T follicular helper cell (primary cell): ENCODE measurements at regions not wholly inside any gene's neighbourhood (a gene's known extent, or its start where the extent isn't known, plus 50 kb on each side); places are given as distances from the start of the nearest gene placed in this dataset.
"Not testable (repeated sequence)": the region's sequence is repeated elsewhere in the genome, so short reads cannot be mapped to it uniquely, and the experiment has no call there.

Source experiments
- DNase-seq: peaks from one replicate; pipeline ENCODE4 v3.0.0-alpha.2; 2020; ENCODE audit warnings: low read depth

DNA sequence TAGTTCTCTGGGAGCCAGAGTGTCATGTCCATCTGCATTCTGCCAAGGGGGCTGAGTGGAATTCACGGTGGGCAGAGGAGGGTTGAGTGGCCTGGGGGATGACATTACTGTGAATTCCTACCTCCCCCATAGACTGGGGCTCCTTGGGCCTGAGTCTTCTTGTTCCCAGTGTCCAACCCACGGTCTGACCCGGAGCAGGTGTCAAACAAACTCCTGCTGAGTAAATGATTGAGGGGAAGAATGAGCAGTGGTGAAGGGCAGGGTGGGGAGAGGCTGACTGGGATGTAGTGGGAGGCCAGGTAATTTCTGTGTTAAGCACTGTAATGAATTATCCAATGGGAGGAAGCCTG is 597.6 kb downstream of the MATN1 start:
- no peak for DNase-seq

DNA sequence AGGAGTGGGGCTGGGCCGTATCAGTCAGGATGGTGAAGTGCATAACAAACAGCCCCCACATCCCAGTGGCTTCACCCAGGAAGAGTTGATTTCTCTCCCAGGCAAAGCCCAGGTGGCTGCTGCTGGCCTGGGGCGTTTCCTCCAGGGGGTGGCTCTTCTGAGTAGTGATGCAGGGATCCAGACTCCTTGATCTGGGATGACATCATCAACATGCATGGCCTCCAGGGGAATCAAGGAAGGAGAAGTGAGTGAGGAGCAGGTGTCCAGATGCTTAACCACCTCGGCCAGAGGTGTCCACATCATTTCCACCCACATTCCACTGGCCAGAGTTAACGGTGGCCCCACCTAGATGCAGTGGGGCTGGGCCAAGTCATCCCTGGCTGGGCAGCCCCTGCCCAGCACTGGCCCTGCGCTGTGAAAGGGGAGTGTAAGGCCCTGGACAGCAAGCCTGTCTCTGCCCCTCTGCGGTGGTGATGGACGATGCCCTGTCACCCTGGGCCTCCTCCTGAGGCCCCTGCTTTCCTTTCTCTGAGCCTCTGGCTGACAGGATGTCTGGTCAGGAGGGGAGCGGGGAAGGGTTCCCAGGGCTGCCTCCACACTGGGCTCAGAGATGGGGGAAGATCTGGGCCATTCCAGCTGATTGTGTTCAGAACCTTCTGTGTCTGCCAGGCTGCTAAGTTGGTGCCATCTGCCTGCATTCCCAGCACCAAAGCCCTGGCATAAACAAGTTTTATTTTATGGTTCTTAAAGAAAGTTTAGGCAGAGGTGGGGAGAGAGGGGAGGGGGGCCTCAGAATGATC is 598.2 kb downstream of the MATN1 start:
- DNase-seq, result no peak

DNA sequence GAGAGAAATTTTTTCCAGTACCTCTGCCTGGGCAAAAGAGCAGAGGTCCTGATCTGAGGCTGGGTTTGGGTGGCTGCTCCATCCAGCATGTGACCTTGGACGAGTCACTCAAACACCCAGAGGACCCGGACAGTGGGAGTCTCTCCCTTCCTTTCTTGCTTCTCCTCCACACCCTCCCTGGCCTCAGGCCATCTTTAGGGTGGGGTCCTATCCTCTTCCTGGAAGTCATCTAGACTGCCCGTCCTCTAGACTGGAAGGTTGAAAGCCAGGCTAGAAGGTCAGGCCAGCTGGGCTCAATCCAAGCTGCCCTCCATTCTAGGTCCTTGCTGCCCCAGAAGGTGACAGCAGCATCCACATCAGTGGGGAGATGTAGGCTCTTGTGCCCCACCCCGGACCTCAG is 599.5 kb downstream of the MATN1 start:
- DNase-seq, result no peak

DNA sequence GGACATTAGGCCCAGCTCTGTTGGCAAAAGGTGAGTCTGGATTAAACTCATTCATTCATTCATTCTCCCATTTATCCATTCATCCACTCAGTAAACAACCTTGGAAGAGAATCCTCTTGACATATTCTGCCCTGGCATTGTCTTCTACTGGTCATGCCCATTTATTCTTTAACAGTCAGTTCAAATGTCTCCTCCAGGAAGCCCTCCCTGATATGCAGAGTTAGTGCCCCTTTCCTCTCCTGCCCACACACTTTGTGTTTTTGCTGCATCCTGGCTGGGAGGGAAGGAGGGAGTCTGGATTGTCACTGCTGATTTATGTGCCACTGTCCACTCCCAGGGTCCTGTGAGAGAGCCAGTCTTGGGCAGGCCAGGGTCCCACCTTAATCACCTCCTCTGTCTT is 600.3 kb downstream of the MATN1 start:
- DNase-seq, result no peak

DNA sequence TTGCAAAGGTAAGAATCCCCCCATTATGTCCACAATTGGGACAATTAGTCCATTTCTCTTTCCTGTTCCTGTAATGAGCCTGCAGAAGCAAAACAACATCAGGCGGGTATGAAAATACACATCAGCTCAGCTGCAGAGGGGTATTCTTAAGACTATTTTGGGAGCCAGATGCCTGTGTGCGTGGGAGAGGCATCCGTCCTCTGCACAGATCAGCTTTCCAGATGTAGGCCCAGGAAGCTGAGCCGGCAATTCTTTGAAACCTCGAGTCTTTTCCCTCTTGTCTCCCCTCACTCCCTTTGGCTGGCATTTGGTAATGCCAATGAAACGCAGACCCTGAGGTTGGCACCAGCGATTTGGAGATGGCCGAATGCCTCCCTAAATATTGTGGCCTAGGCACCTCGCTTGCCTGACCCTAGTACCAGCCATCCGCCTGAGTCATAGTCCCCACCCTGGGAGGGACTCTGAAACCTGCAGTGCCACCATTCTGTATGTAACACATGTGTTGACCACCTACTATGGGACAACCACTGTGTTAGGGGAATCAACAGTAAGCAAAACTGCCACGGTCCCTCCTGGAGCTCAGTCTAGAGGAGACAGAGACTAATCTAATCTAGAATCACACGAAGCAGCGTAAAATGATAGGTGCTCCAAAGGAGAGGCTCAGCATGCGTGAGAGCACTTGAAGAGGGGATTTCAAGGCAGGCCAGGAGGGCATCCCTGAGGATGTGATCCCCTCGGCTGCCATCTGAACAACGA is 603.0 kb downstream of the MATN1 start:
- DNase-seq, result no peak

DNA sequence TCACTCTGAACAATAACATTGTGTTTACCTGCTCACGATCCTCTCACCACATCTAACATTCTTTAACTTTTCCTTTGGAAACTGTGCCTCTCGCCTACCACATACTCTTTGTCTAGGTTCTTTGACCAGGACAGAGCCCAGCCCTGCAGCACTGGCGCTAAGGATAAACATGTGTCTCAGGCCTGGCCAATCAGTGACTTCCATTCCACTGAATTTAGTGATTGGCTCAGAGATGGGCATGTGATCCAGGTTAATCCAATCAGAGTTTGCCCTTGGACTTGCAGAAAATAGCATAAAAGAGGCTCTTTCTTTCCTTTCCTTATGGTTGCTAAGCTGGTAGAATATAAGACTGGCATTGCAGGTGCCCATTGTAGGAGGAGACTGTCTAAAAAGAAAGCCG is 605.7 kb downstream of the MATN1 start:
- no peak for DNase-seq

DNA sequence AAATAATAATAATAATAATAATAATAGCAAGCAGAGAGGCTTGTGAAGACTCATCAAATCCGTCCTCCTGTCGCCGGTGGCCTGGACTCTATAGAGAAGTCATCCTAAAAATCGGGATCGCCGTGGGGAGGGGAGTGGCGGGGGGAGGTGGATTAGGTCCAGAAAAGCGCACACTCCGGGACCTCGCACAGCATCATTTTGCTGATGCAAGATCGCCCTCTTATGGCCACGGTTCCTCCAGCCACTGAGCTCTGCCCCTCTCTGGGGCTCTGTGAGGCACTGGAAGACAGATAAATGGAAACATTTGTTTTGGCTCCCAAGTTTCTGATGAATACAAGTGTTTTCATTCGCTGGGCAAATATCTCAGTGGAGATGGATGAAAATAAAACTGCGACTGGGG is 612.0 kb downstream of the MATN1 start:
- no peak for DNase-seq

DNA sequence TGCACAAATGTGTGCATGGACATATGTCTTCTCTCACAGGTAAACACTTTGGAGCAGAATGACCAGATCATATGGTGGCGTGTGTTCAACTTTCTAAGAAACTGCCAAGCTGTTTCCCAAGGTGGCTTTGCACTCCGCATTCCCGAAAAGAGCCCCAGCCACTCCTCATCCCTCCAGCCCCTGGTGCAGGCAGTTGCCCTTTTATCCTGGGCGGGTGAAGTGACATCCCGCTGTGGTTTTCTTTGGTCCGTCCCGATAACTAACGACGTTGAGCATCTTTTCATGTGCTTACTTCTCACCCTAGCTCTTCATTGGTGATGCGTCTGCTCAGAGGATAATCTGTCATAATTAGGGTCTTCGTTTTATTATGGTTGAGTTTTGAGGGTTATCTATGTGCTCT is 612.5 kb downstream of the MATN1 start:
- no peak for DNase-seq

DNA sequence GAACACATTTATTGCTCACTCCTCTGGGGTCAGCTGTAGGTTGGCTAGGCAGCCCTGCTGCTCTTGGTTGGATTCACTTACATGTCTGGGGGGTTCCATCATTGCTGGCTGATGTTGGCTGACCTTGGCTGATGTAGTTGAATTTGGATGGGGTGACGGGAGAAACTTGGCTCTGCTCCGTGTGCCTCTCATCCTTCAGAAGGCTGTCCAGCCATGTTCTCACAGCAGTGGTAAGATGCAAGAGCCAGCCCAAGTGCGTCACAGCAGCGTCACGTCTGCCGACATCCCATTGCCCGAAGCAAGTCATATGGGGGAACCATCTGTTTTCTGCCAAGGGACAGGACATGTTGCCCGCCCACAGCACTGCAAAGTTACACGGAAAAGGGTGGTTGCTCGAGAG is 613.5 kb downstream of the MATN1 start:
- no peak for DNase-seq

DNA sequence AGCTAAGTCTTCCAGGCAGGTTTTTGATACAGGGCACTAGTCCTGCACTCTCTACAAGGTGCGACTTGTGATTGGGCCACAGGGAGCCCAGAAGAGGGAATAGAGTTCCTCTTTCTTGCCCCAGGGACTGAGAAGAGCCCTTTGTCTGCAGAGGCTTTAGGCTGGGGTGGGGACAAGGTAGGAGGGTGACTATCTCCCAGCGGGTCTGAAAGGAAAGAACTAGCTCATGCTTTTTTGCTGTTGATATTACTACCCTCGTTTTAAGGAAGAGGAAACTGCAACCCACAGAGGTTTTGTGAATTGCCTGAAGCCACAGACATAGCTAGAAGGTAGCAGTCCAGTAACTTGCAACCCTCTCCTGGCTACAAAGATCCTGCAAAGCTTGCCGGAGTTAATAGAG is 615.2 kb downstream of the MATN1 start:
- DNase-seq, result no peak

DNA sequence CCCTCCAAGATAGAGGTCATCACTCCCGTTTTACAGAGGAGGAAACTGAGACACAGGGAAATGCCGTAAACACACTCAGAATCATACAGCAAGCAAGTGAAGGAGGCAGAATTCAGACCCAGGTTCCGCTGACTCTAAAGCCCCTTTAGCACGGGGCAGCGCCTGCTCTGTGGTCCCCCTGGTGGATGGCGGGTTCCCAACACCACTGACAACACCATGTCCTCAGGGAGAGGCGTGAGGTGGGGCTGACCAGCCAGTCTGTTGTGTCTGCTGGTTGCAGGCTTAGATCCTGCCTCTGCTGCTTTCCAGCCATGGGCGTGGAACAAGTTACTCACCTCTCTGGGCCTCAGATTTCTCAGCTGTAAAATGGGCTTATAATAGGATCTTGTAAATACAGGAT is 617.3 kb downstream of the MATN1 start:
- DNase-seq, result no peak

DNA sequence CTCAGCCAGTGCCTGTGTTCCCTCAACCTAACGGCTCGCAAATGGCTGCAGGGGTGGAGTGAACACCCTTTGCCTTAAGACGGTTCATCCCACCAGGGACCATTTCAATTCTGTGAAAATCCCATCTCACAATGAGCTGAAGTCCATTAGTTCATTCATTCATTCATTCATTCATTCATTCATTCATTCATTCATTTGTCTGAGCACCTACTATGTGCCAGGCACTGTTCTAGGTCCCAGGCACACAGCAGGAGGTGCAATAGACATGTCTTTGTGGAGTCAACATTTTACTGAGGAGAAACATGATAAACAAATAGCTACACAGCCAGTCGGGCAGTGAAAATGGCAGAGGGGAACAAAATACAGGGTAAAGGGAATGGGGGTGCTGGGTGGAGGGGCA is 618.8 kb downstream of the MATN1 start:
- DNase-seq, result no peak

DNA sequence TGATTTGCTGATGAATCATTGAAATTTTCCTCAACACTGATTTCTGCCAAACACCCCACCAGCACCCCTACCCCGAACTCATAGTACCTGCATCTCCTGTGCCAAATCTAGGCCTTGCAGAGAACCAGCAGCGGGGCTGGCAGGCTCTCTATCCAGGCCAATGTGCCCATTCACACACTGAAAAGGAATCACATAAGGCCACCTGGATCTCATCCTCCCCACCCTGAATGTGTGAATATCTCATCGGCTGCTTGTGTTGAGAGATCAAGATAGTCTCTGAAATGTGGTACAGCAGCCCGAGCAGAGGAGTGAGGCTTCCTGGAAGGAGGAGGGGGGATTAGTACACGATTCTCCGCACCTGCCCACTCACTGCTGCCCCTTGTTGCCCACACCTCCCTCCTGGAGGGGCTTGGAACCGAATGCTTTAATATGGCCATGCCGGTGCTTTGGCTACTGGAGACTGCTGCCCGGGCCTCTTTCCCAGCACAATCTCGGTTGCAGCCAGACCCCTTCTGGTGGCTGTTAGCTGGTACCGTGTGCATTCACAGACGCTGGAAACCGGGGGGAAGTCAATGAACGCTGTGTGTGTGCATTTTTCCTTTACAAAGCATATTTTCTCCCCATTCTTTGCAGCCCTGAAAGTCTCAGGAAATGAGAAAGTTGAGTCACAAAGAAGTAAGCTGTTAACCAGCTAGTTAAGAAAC is 619.5 kb downstream of the MATN1 start:
- no peak for DNase-seq

DNA sequence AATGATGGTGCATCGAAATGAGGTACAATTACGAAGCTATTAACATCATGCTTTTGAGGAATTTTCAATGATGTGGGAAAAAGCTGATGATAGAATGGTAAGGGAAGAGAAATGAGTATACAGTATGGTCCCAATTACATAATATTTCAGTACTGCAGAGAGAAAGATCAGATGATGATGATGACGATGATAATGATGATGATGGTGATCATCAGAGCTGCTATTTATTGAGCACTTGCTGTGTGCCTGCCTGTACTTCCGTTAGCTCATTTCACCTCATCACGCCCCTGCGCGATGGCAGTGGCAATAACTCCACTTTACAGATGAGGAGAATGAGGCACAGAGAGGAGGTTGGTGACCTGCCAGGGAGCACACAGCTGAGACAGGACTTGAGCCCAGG is 620.8 kb downstream of the MATN1 start:
- DNase-seq, result no peak

DNA sequence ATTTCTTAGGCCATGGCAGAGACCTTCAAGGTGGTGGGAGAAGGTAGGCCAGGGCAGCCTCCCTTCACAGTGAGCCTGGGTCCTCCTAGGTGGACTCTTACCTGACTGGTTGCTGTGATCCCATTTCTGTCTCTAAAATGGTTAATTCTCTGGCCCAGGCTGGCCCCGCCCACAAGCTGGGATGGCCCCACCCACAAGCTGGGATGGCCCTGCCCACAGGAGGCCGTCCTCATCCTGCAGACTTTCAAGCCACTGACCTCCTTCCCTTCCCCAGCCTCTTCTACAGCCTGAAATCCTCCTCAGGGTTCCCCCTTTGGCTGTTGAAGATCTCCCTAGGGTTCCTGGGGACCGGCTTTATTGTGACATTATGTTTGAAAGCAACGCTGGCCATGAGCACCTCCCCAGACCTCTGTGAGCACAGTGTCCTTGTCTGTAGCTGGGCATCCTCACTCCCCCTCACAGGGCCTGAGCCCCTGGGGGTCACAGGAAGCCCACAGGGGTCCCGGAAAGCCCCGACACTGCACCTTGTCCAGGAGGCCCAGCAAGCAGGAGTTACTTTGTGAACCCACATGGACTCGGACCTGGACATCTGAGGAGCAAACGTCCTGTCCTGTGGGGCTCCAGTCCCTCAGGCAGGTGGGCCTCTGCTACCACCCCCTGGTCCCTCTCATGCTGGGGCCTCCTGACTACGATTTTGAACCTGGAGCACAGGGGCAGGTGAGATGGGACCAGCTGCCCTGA is 621.7 kb downstream of the MATN1 start:
- DNase-seq, result no peak

DNA sequence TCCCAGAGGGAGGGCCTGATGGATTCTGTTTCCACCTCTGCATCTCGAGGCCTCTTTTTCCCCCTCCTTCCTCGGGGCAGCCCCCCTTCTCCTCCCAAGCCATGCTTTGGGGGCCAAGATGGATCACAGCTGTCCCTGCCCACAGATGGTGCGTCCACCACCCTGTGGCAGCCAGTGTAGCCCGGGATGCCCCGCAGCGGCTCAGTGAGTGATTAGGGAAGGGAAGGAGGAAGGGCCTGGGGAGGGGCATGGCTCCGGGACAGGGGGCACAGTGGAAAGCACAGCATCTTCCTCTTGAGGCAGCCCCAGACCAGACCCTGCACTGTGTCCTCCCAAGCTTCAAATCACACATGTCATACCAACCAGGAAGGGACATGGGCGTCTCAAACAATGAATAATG is 622.4 kb downstream of the MATN1 start:
- DNase-seq, result no peak

DNA sequence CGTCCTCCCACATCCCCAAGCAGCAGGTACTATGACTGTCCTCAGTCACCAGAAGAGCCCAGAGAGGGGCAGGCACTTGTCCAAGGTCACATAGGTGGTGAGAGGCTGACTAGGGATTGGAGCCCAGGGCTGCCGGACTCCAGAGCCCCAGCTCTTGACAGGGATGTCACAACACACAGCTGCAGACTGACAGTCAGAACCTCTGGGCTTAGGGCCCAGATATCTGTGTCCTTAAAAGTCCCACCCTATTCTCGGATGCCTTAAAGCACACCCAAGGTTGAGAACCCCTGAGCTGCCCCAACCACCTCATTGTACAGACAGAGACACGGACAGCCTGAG is 622.9 kb downstream of the MATN1 start:
- DNase-seq, result no peak

DNA sequence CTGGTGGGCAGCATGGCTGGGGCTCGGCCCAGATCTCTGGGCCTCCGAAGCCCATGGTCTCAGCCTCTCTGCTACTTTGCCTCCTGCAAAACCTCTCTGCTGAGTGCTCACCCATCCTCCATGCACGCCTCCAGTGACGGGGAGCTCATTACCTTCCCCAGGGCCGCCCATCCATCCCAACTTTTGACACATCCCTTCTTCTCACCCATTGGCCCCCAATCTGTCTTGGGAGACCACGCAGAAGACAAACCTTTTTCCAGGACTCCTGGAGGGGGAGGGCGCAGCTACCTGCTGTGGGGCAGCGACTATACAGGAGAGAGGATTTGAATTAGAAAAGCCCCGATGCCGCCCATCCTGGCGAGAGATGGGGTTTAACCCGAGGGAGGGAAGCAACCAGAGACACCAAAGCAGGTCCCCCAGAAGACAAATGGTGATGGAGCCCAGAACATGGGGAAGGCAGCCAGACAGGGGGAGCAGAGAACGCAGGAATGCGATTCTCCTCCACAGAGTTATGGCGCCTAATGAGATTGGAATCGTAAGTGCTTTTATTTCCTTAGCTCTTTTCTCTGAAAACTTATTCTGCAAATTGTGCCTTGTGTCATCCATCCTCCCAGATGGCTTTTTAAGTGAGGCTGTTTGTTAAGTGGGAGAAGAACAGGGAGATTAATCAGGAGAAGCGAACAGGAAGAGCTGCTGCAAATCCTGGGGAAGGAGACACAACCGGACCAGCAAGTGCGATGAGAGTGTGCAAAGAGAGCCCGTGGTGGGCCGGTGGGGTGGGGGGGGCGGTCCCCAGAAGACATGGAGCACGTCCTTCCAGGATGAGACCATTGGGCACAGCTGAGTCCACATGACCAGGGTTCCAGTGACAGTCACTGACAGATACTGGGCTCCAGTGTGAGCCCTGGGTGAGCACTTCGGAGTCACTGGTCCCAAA is 623.5 kb downstream of the MATN1 start:
- no peak for DNase-seq

DNA sequence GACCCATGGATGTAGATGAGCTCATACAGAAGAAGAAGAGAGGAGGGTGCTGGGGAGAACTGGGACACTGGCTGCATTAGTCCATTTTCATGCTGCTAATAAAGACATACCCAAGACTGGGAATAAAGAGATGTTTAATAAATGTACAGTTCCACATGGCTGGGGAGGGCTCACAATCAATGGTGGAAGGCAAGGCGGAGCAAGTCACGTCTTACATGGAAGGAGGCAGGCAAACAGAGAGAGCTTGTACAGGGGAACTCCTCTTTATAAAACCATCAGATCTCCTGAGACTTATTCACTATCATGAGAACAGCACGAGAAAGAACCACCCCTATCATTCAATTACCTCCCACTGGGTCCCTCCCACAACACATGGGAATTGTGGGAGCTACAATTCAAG is 625.5 kb downstream of the MATN1 start:
- DNase-seq, result not testable (repeated sequence)

DNA sequence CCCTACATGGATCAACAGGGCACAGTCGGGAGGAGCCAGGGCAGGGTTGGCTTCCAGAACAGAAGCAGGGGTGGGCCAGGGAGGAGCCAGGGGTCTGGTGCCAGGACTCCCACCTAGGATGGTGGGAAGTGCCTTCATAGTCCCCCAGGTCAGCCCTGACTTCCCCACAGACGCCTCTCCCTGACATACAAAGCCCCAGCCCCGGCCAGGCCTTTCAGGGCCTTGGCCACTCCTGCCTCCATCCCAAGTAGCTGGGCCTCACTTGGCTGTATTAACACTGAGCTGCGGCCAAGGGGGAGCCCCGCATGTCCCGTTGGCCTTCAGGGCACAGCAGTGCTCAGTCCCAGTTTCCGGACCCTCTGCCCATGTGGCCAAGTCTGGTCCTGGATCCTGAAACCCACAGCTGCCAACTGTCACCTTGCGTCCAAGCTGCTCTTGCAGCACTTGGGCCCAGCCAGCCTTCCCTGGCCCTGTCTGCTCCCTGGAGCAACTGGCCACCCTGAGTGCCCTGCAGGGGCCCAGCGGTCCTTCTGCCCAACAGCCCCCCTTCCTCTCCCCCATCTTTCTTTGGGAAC is 627.8 kb downstream of the MATN1 start:
- no peak for DNase-seq

DNA sequence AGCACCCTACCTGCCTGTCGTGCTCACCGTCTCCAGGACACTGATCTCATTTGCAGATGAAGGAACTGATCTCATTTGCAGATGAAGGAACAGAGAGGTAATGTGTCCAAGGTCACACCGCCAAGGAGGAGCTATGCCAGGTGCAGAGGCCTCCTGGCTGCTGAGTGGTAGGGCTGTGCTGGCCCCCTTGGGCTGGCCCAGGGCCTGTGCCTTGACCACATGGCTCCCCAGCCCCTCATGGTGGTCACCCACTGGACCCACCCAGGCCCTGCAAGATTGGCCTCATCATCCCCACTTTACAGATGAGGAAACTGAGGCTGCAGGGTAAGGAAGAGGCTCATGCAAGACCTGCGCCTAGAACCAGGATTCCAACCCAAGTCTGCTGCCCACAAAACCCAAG is 628.3 kb downstream of the MATN1 start:
- no peak for DNase-seq
